HL-60 (cell line): ENCODE measurements at regions not wholly inside any gene's neighbourhood (a gene's known extent, or its start where the extent isn't known, plus 50 kb on each side); places are given as distances from the start of the nearest gene placed in this dataset.

Experiments
- DNase-seq, 2 experiments: peaks; one replicate each; pipeline ENCODE4 v3.0.0-alpha.2; 2010 to 2020; ENCODE audit warnings: low read depth in 1 of 2, low spot score in 1 of 2
- H3K27ac ChIP-seq: fragments of 250-450 bp; sonication (Bioruptor Pico); replicated peaks from 2 replicates; pipeline ENCODE4 v1.5.1; 2020; ENCODE audit warnings: mild to moderate bottlenecking, moderate library complexity
- H3K27me3 ChIP-seq: fragments of 250-450 bp; sonication (Bioruptor Pico); 2 replicates; pipeline ENCODE4 v1.5.1; 2021; ENCODE audit warnings: mild to moderate bottlenecking, moderate library complexity; ENCODE audit not compliant: insufficient read depth, poor library complexity, severe bottlenecking
- H3K4me3 ChIP-seq: replicated peaks from 2 replicates; pipeline ENCODE4 v1.5.1; 2011; ENCODE audit warnings: mild to moderate bottlenecking, control low read depth, low read length; ENCODE audit not compliant: insufficient read depth
- CTCF ChIP-seq: IDR thresholded peaks from one replicate; pipeline ENCODE4 v1.5.1; 2011; ENCODE audit warnings: low read length, control low read depth, inconsistent platforms; ENCODE audit not compliant: insufficient read depth
- GABPA ChIP-seq: IDR thresholded peaks from 2 replicates; pipeline ENCODE4 v1.6.1; 2012; ENCODE audit warnings: low read depth
- POLR2AphosphoS5 ChIP-seq: IDR thresholded peaks from 2 replicates; pipeline ENCODE4 v1.6.1; 2012; ENCODE audit warnings: low read depth
- REST ChIP-seq: IDR thresholded peaks from 2 replicates; pipeline ENCODE4 v1.6.1; 2012; ENCODE audit warnings: low read depth; ENCODE audit not compliant: insufficient replicate concordance
- SPI1 ChIP-seq: IDR thresholded peaks from 2 replicates; pipeline ENCODE4 v1.6.1; 2012; ENCODE audit warnings: low read depth, mild to moderate bottlenecking, borderline replicate concordance

GRCh38 chrX:94365736-94366135, 691.7 kb downstream of the FAM133A start:
- no peak for TF ChIP-seq CTCF
- TF ChIP-seq SPI1 = no peak
- no peak for TF ChIP-seq REST
- no peak for TF ChIP-seq GABPA
- no peak for TF ChIP-seq POLR2AphosphoS5
- Histone ChIP-seq H3K27me3 (no peaks in the 10 kb centered on the region), H3K4me3 (no peak overlapping the region), H3K27ac (no peak overlapping the region)
- DNase-seq = no peak

- no peak for DNase-seq
- Histone ChIP-seq H3K4me3 (no peak overlapping the region), H3K27me3 (no peaks in the 10 kb centered on the region), H3K27ac (no peak overlapping the region)
- TF ChIP-seq CTCF (no peak), GABPA (no peak), SPI1 (no peak), POLR2AphosphoS5 (no peak), REST (no peak)
These were observed 692.6 kb downstream of the FAM133A start for GRCh38 chrX:94366616-94367015.

GRCh38 chrX:94389044-94389443, 715.0 kb downstream of the FAM133A start:
- H3K27ac ChIP-seq = no peak overlapping the region
- no peak for TF ChIP-seq CTCF
- no peak for TF ChIP-seq REST
- no peaks in the 10 kb centered on the region for H3K27me3 ChIP-seq
- no peak overlapping the region for H3K4me3 ChIP-seq
- no peak for DNase-seq
